H1 (cell line): ENCODE measurements at regions not wholly inside any gene's neighbourhood (a gene's known extent, or its start where the extent isn't known, plus 50 kb on each side); places are given as distances from the start of the nearest gene placed in this dataset.

Experiments
- CTCF ChIA-PET: fragments of 300-600 bp; sonication (Branson Sonifier 250); formaldehyde crosslinking; loops from one replicate; lab custom pipeline; 2021; ENCODE audit not compliant: partially characterized antibody; lab: Charles Lee
- POLR2A ChIA-PET: fragments of 300-600 bp; sonication (Branson Sonifier 250); formaldehyde crosslinking; loops from one replicate; lab custom pipeline; 2021; ENCODE audit warnings: inconsistent platforms; ENCODE audit not compliant: partially characterized antibody; lab: Charles Lee
- DNase-seq, 2 experiments: peaks; one replicate each; pipeline versions ENCODE4 v3.0.0 to v3.0.0-alpha.2; 2010 to 2022; ENCODE audit warnings: low spot score in 2 of 2, low read depth in 1 of 2, mixed read lengths in 1 of 2
- FAIRE-seq: peaks from 2 replicates; lab custom pipeline; 2011; peaks lifted over from hg19 to GRCh38; lab: Jason Lieb, UNC
- H2AFZ ChIP-seq: 2 replicates; pipeline ENCODE4 v1.8.1; 2012; ENCODE audit warnings: low read length, inconsistent platforms
- H2AK5ac ChIP-seq: 2 replicates; pipeline ENCODE4 v1.6.1; 2013; ENCODE audit warnings: low read depth, low read length
- H2BK120ac ChIP-seq: replicated peaks from 2 replicates; pipeline ENCODE3; 2013; ENCODE audit warnings: low read depth, low read length, inconsistent platforms
- H2BK12ac ChIP-seq: 2 replicates; pipeline ENCODE4 v1.6.1; 2013; ENCODE audit warnings: low read depth, low read length
- H2BK15ac ChIP-seq: 2 replicates; pipeline ENCODE4 v1.6.1; 2013; ENCODE audit warnings: low read length
- H2BK20ac ChIP-seq: 2 replicates; pipeline ENCODE4 v1.6.1; 2013; ENCODE audit warnings: low read length
- H2BK5ac ChIP-seq: 2 replicates; pipeline ENCODE4 v1.6.1; 2013; ENCODE audit warnings: low read depth, low read length
- H3K14ac ChIP-seq: 2 replicates; pipeline ENCODE4 v1.6.1; 2013; ENCODE audit warnings: inconsistent platforms; ENCODE audit not compliant: insufficient read length
- H3K18ac ChIP-seq: 2 replicates; pipeline ENCODE4 v1.6.1; 2013; ENCODE audit warnings: low read length; ENCODE audit errors: extremely low read depth
- H3K23ac ChIP-seq: 2 replicates; pipeline ENCODE4 v1.6.1; 2013; ENCODE audit warnings: inconsistent platforms; ENCODE audit not compliant: insufficient read length
- H3K23me2 ChIP-seq: 2 replicates; pipeline ENCODE4 v1.6.1; 2013; ENCODE audit warnings: low read depth, low read length
- H3K27ac ChIP-seq: 2 replicates; pipeline ENCODE4 v1.6.1; 2011; ENCODE audit warnings: low read depth, low read length, inconsistent platforms
- H3K27me3 ChIP-seq, 4 experiments: replicated peaks in 1 of 4; 1 replicate in 1 of 4; 2 replicates in 3 of 4; pipeline versions ENCODE4 v1.6.1 to v1.8.1; 2011 to 2013; ENCODE audit warnings: low read length in 3 of 4, mild to moderate bottlenecking in 3 of 4, inconsistent platforms in 2 of 4, mixed read lengths in 2 of 4, moderate library complexity in 1 of 4; ENCODE audit not compliant: control insufficient read depth in 3 of 4, insufficient read depth in 3 of 4; ENCODE audit errors: extremely low read depth in 1 of 4
- H3K36me3 ChIP-seq, 4 experiments: 2 replicates each; pipeline versions ENCODE4 v1.6.1 to v1.8.1; 2011 to 2013; ENCODE audit warnings: mild to moderate bottlenecking in 4 of 4, low read length in 3 of 4, moderate library complexity in 2 of 4, control low read depth in 1 of 4, inconsistent platforms in 1 of 4; ENCODE audit not compliant: insufficient read depth in 4 of 4, control insufficient read depth in 2 of 4
- H3K4ac ChIP-seq: replicated peaks from 2 replicates; pipeline ENCODE3; 2013; ENCODE audit warnings: low read length, low read depth, mixed read lengths, inconsistent platforms; ENCODE audit not compliant: insufficient read length
- H3K4me1 ChIP-seq, 4 experiments: replicated peaks in 1 of 4; 1 replicate in 1 of 4; 2 replicates in 3 of 4; pipeline versions ENCODE4 v1.6.1 to v1.8.1; 2011 to 2013; ENCODE audit warnings: low read length in 3 of 4, inconsistent platforms in 2 of 4, mixed read lengths in 1 of 4; ENCODE audit not compliant: insufficient read depth in 4 of 4, control insufficient read depth in 3 of 4
- H3K4me2 ChIP-seq, 2 experiments: 2 replicates each; pipeline versions ENCODE4 v1.6.1 to v1.8.1; 2011 to 2013; ENCODE audit warnings: low read depth in 2 of 2, low read length in 2 of 2, control low read depth in 1 of 2, inconsistent platforms in 1 of 2, mild to moderate bottlenecking in 1 of 2; ENCODE audit not compliant: insufficient read depth in 1 of 2
- H3K4me3 ChIP-seq, 4 experiments: fragments of 200-600, 300-600 bp in 1 of 4; sonication (generic), shearing (Covaris generic), sonication (Bioruptor Twin) in 1 of 4; 2 replicates each; pipeline versions ENCODE4 v1.5.1 to v1.8.1; 2011 to 2016; ENCODE audit warnings: low read length in 4 of 4, low read depth in 3 of 4, control low read depth in 2 of 4, inconsistent platforms in 2 of 4, mild to moderate bottlenecking in 2 of 4, mixed read lengths in 1 of 4, moderate library complexity in 1 of 4; ENCODE audit not compliant: insufficient read depth in 2 of 4; ENCODE audit errors: extremely low read depth in 1 of 4
- H3K56ac ChIP-seq: replicated peaks from 2 replicates; pipeline ENCODE3; 2013; ENCODE audit warnings: low read depth, mild to moderate bottlenecking, mixed read lengths, low read length, inconsistent platforms; ENCODE audit not compliant: insufficient read length
- H3K79me1 ChIP-seq: 2 replicates; pipeline ENCODE4 v1.6.1; 2013; ENCODE audit warnings: low read depth, low read length, control low read depth
- H3K79me2 ChIP-seq, 2 experiments: 2 replicates each; pipeline versions ENCODE4 v1.6.1 to v1.8.1; 2012 to 2013; ENCODE audit warnings: low read length in 2 of 2, mild to moderate bottlenecking in 2 of 2, inconsistent platforms in 1 of 2; ENCODE audit not compliant: insufficient read depth in 2 of 2, control insufficient read depth in 1 of 2
- H3K9ac ChIP-seq, 4 experiments: replicated peaks in 1 of 4; 1 replicate in 1 of 4; 2 replicates in 3 of 4; pipeline versions ENCODE4 v1.6.1 to v1.8.1; 2011 to 2013; ENCODE audit warnings: low read depth in 3 of 4, low read length in 3 of 4, control low read depth in 2 of 4, mild to moderate bottlenecking in 2 of 4, moderate library complexity in 2 of 4, inconsistent platforms in 1 of 4; ENCODE audit errors: extremely low read depth in 1 of 4
- H3K9me3 ChIP-seq, 2 experiments: 2 replicates each; pipeline versions ENCODE4 v1.6.1 to v1.8.1; 2012 to 2013; ENCODE audit warnings: mild to moderate bottlenecking in 2 of 2, moderate library complexity in 2 of 2, control low read depth in 1 of 2, inconsistent platforms in 1 of 2, low read depth in 1 of 2, low read length in 1 of 2, mixed read lengths in 1 of 2; ENCODE audit not compliant: insufficient read depth in 2 of 2
- H4K20me1 ChIP-seq, 2 experiments: replicated peaks in 1 of 2; 2 replicates each; pipeline versions ENCODE3 to v1.8.1; 2011 to 2013; ENCODE audit warnings: inconsistent platforms in 2 of 2, low read length in 2 of 2, mild to moderate bottlenecking in 1 of 2; ENCODE audit not compliant: insufficient read depth in 2 of 2, control insufficient read depth in 1 of 2
- H4K5ac ChIP-seq: 2 replicates; pipeline ENCODE4 v1.6.1; 2013; ENCODE audit warnings: low read length, low read depth, mixed read lengths, inconsistent platforms; ENCODE audit not compliant: insufficient read length
- H4K8ac ChIP-seq: 2 replicates; pipeline ENCODE4 v1.8.0; 2013; ENCODE audit warnings: mild to moderate bottlenecking, moderate library complexity, low read length, inconsistent platforms; ENCODE audit not compliant: insufficient read depth; ENCODE audit errors: extremely low read depth
- H4K91ac ChIP-seq: replicated peaks from 2 replicates; pipeline ENCODE3; 2013; ENCODE audit warnings: low read length, mixed read lengths, inconsistent platforms; ENCODE audit not compliant: insufficient read length
- CREB1 ChIP-seq: IDR thresholded peaks from 2 replicates; pipeline ENCODE4 v1.6.1; 2012; ENCODE audit warnings: inconsistent platforms
- POU5F1 ChIP-seq: IDR thresholded peaks from 2 replicates; pipeline ENCODE4 v1.6.1; 2011; ENCODE audit warnings: low read depth, mild to moderate bottlenecking, low read length, moderate library complexity
- WGBS, 2 experiments: shearing (Covaris generic) in 1 of 2; methylation state at CpG; one replicate each; pipeline versions ENCODE4 v1.1.6 to v1.1.7; 2013 to 2015; ENCODE audit warnings: low lambda C conversion rate in 2 of 2, mixed read lengths in 2 of 2, inconsistent platforms in 1 of 2, low coverage in 1 of 2, missing lambda C conversion rate in 1 of 2; ENCODE audit not compliant: insufficient replicate concordance in 2 of 2, insufficient coverage in 1 of 2, insufficient read length in 1 of 2; ENCODE audit errors: extremely low coverage in 1 of 2, missing lambda C conversion rate in 1 of 2; 5-methylcytosine and 5-hydroxymethylcytosine counted together

GRCh38 chr7:45259227-45259596 is 101.6 kb downstream of the RAMP3 start:
- Histone ChIP-seq H3K4me1 (no peaks in the 10 kb centered on the region), H2BK12ac (no peak overlapping the region), H3K79me1 (no peaks in the 10 kb centered on the region), H2BK20ac (no peak overlapping the region)
- TF ChIP-seq POU5F1 (no peak), CREB1 (no peak)
- TF ChIP-seq, all 59 proteins: peak for 0
- Histone ChIP-seq H2AK5ac (no peak overlapping the region), H3K36me3 (no peaks in the 10 kb centered on the region), H3K27ac (no peak overlapping the region), H3K79me2 (no peaks in the 10 kb centered on the region), H3K56ac (no peak overlapping the region), H3K4me2 (no peak overlapping the region), H2AFZ (no peak overlapping the region), H4K5ac (no peak overlapping the region), H3K4ac (no peak overlapping the region), H4K20me1 (no peaks in the 10 kb centered on the region), H3K4me3 (no peak overlapping the region), H4K8ac (no peak overlapping the region), H2BK5ac (no peak overlapping the region), H3K27me3 (peaks cover 0 to 3% (median 3%) of the 10 kb centered on the region in 4 experiments; a peak in 3 of 7 replicates), H3K9ac (no peak overlapping the region), H3K23me2 (no peaks in the 10 kb centered on the region; the same call in 1 of the 2 replicates), H2BK120ac (no peak overlapping the region), H2BK15ac (no peak overlapping the region), H4K91ac (no peak overlapping the region), H3K23ac (no peak overlapping the region), H3K14ac (no peak overlapping the region), H3K9me3 (no peaks in the 10 kb centered on the region; a peak in 1 of 4 replicates), H3K18ac (no peak overlapping the region)
- CTCF ChIA-PET: interaction anchor here (0.9 to 3.6 kb wide), 23 partner anchors 8 to 164 kb away, joined by 3 to 56 read pairs (median 7); partner anchors contain the start of gene RAMP3
- POLR2A ChIA-PET: no interaction called here
- FAIRE-seq (no peak), DNase-seq (no peak)
- WGBS, 2 experiments: 90% methylated on average over 4 of the region's 4 CpGs; no CpG with 5 or more reads in 1 of the 2 experiments
